Smooth muscle cell (in vitro differentiated cells): ENCODE measurements at regions not wholly inside any gene's neighbourhood (a gene's known extent, or its start where the extent isn't known, plus 50 kb on each side); places are given as distances from the start of the nearest gene placed in this dataset.

Source experiments
- DNase-seq: peaks from one replicate; lab custom pipeline; 2025; ENCODE audit not compliant: unreplicated experiment; lab: John Stamatoyannopoulos, UW
- H2AFZ ChIP-seq: fragments of 200-600 bp; sonication (generic); 2 replicates; pipeline ENCODE4 v1.6.0; 2016; ENCODE audit warnings: antibody characterized with exemption, low read depth, mild to moderate bottlenecking
- H3F3A ChIP-seq: fragments of 200-600 bp; sonication (generic); 2 replicates; pipeline ENCODE4 v1.6.0; 2017; ENCODE audit warnings: antibody characterized with exemption, low read depth
- H3K27ac ChIP-seq: fragments of 200-600 bp; sonication (generic); 2 replicates; pipeline ENCODE4 v1.5.1; 2016; ENCODE audit warnings: low read depth, mild to moderate bottlenecking
- H3K27me3 ChIP-seq: fragments of 200-600 bp; sonication (generic); 2 replicates; pipeline ENCODE4 v1.6.1; 2016; ENCODE audit warnings: low read depth, mild to moderate bottlenecking
- H3K36me3 ChIP-seq: fragments of 200-600 bp; sonication (generic); 2 replicates; pipeline ENCODE4 v1.5.1; 2016; ENCODE audit warnings: low read depth
- H3K4me1 ChIP-seq: fragments of 200-600 bp; sonication (generic); 2 replicates; pipeline ENCODE4 v1.5.1; 2016; ENCODE audit warnings: low read depth
- H3K4me2 ChIP-seq: fragments of 200-600 bp; sonication (generic); 2 replicates; pipeline ENCODE4 v1.6.0; 2016; ENCODE audit warnings: mild to moderate bottlenecking
- H3K4me3 ChIP-seq: fragments of 200-600 bp; sonication (generic); 2 replicates; pipeline ENCODE4 v1.5.1; 2016; ENCODE audit warnings: mild to moderate bottlenecking
- H3K79me2 ChIP-seq: fragments of 200-600 bp; sonication (generic); 2 replicates; pipeline ENCODE4 v1.6.0; 2016; ENCODE audit warnings: low read depth, mild to moderate bottlenecking
- H3K9ac ChIP-seq: fragments of 200-600 bp; sonication (generic); 2 replicates; pipeline ENCODE4 v1.6.0; 2016; ENCODE audit warnings: low read depth
- H3K9me3 ChIP-seq: fragments of 200-600 bp; sonication (generic); replicated peaks from 2 replicates; pipeline ENCODE4 v1.5.1; 2016; ENCODE audit warnings: low read depth
- H4K20me1 ChIP-seq: fragments of 200-600 bp; sonication (generic); 2 replicates; pipeline ENCODE4 v1.6.0; 2016; ENCODE audit warnings: low read depth
- WGBS: methylation state at CpG from one replicate; pipeline ENCODE4 v1.1.7; 2016; ENCODE audit warnings: low lambda C conversion rate; 5-methylcytosine and 5-hydroxymethylcytosine counted together
- TF ChIP-seq, protein P1 (sequence below): fragments of 200-600 bp; sonication (generic); IDR thresholded peaks from 2 replicates; pipeline ENCODE4 v1.5.1; 2017; ENCODE audit warnings: borderline replicate concordance, mild to moderate bottlenecking, antibody characterized with exemption; ENCODE audit not compliant: insufficient read depth, poor library complexity, severe bottlenecking

DNA sequence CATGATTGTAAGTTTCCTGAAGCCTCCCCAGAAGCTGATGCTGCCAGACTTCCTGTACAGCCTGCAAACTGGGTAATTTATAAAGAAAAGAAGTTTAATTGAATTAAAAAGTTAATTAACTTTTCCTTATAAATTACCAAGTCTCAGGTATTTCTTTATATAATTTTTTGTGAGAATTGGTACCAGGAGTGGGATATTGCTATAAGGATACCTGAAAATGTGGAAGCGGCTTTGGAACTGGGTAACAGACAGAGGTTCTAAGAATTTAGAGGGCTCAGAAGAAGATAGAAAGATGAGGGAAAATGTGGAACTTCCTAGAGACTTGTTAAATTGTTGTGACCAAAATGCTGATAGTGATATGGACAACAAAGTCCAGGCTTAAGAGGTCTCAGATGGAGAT is 163.1 kb downstream of the PTPRU start:
- no peak overlapping the region for H3K4me3 ChIP-seq
- H3K4me1 ChIP-seq, result no peaks in the 10 kb centered on the region
- H3K9ac ChIP-seq, result no peak overlapping the region
- H2AFZ ChIP-seq, result no peak overlapping the region
- DNase-seq, result no peak
- no peaks in the 10 kb centered on the region for H3K36me3 ChIP-seq
- H3K27me3 ChIP-seq, result no peaks in the 10 kb centered on the region
- H3F3A ChIP-seq, result no peaks in the 10 kb centered on the region
- WGBS, result 100% methylated on average over 1 of the region's 1 CpG
- TF ChIP-seq, protein P1, sequence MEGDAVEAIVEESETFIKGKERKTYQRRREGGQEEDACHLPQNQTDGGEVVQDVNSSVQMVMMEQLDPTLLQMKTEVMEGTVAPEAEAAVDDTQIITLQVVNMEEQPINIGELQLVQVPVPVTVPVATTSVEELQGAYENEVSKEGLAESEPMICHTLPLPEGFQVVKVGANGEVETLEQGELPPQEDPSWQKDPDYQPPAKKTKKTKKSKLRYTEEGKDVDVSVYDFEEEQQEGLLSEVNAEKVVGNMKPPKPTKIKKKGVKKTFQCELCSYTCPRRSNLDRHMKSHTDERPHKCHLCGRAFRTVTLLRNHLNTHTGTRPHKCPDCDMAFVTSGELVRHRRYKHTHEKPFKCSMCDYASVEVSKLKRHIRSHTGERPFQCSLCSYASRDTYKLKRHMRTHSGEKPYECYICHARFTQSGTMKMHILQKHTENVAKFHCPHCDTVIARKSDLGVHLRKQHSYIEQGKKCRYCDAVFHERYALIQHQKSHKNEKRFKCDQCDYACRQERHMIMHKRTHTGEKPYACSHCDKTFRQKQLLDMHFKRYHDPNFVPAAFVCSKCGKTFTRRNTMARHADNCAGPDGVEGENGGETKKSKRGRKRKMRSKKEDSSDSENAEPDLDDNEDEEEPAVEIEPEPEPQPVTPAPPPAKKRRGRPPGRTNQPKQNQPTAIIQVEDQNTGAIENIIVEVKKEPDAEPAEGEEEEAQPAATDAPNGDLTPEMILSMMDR, result no peak
- H3K4me2 ChIP-seq, result no peak overlapping the region
- no peaks in the 10 kb centered on the region for H3K9me3 ChIP-seq
- no peak overlapping the region for H3K27ac ChIP-seq
- H3K79me2 ChIP-seq, result no peaks in the 10 kb centered on the region
- no peaks in the 10 kb centered on the region for H4K20me1 ChIP-seq

DNA sequence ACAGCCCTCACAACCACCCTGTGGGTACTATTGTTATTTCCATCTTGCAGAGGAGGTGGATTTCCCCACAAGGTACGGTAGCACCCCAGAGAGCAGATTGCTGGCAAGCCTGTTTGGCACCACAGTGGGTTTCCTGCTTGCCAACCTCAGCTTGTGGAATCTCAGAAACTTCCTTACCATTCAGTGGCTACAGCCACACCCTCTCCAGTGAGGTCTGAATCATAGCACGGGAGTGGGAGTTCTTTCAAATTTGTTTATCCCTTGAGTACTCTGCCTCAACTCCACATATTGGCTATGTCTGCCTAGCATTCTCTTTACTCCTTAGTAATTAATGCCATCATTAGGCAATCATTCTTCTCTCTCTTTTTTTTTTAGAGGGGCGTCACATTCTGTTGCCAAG is 162.1 kb downstream of the PTPRU start:
- Histone ChIP-seq H3K4me1 (no peaks in the 10 kb centered on the region), H3K4me2 (no peak overlapping the region), H3K9me3 (no peaks in the 10 kb centered on the region), H3K4me3 (no peak overlapping the region), H3K36me3 (no peaks in the 10 kb centered on the region), H3K79me2 (no peaks in the 10 kb centered on the region), H3F3A (no peaks in the 10 kb centered on the region), H3K27ac (no peak overlapping the region), H2AFZ (no peak overlapping the region), H4K20me1 (no peaks in the 10 kb centered on the region), H3K9ac (no peak overlapping the region), H3K27me3 (no peaks in the 10 kb centered on the region)
- TF ChIP-seq, protein P1, result no peak
- DNase-seq, result no peak
- 78% methylated on average over 3 of the region's 3 CpGs for whole genome bisulfite sequencing

DNA sequence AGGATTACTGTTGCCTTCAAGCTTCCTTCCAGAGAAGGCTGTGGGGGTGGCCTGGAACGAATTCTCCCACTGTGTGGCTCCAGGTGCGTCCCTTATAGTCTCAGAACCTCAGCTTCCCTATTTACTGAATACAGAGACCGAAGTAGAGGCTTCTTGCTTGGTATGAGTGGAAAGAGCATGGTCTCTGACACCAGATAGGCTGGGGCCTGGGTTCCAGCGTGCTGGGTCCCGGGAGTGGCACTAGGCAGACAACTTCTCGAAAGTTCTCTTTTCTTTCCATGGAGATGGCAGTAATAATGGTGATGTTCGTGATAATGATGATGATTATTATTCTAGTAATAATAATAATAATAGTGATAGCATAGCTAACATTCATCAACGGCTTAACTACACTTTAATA is 161.7 kb downstream of the PTPRU start:
- Histone ChIP-seq H3K9me3 (no peaks in the 10 kb centered on the region), H3F3A (no peaks in the 10 kb centered on the region), H3K79me2 (no peaks in the 10 kb centered on the region), H3K4me3 (no peak overlapping the region), H3K9ac (no peak overlapping the region), H3K4me1 (no peaks in the 10 kb centered on the region), H2AFZ (no peak overlapping the region), H3K27me3 (no peaks in the 10 kb centered on the region), H3K27ac (no peak overlapping the region), H4K20me1 (no peaks in the 10 kb centered on the region), H3K36me3 (no peaks in the 10 kb centered on the region), H3K4me2 (no peak overlapping the region)
- TF ChIP-seq, protein P1, result no peak
- 88% methylated on average over 8 of the region's 8 CpGs for WGBS
- DNase-seq, result no peak

DNA sequence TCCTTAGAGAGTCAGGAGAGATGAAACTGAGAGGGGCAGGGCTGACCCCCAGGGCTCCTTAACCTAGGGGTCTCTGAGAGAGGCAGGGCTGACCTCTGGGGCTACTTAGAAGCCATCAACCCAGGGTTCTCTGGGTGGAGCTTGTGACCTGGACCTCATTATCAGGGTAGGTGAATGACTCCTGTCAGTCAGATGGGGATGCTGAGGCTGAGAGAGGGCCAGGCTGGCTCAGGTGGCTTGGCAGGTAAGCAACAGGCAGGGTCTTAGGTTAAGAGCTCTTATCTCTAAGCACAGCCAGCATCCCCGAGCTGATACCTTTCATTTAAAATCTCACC is 160.9 kb downstream of the PTPRU start:
- Histone ChIP-seq H3F3A (no peaks in the 10 kb centered on the region), H2AFZ (no peak overlapping the region), H3K79me2 (no peaks in the 10 kb centered on the region), H3K4me1 (no peaks in the 10 kb centered on the region), H3K36me3 (no peaks in the 10 kb centered on the region), H3K4me3 (no peak overlapping the region), H3K4me2 (no peak overlapping the region), H3K27ac (no peak overlapping the region), H4K20me1 (no peaks in the 10 kb centered on the region), H3K9me3 (no peaks in the 10 kb centered on the region), H3K27me3 (no peaks in the 10 kb centered on the region), H3K9ac (no peak overlapping the region)
- no peak for DNase-seq
- WGBS, result 92% methylated on average over 1 of the region's 1 CpG
- TF ChIP-seq, protein P1, result no peak
